Pulmonary artery endothelial cell (primary cell): ENCODE measurements at regions not wholly inside any gene's neighbourhood (a gene's known extent, or its start where the extent isn't known, plus 50 kb on each side); places are given as distances from the start of the nearest gene placed in this dataset.
"Not testable (repeated sequence)": the region's sequence is repeated elsewhere in the genome, so short reads cannot be mapped to it uniquely, and the experiment has no call there.

Experiments
- DNase-seq: peaks from one replicate; pipeline ENCODE4 v3.0.0-alpha.2; 2011; ENCODE audit warnings: low read depth, low spot score

DNA sequence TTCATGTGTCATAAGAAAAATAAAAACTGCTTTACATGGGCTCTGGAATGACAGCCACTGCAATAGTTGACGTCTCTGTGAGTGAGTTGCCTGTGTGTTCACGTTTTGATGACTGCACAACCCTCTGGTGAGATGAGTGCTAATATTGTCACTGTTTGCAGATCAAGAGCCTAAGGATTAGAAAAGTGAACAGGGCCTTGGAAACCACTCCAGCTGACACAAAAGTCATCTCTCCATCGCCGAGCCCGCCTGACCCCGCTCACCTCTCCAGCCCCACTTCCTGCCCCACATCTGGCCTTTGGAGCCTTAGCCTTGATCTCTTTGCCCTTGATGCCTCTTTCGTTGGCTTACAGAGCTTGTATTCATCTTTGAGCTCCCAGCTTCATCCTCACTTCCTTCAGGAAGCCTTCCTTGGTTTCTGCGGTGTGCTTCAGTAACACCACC lies 351.7 kb downstream of the TCERG1L start:
- no peak for DNase-seq

DNA sequence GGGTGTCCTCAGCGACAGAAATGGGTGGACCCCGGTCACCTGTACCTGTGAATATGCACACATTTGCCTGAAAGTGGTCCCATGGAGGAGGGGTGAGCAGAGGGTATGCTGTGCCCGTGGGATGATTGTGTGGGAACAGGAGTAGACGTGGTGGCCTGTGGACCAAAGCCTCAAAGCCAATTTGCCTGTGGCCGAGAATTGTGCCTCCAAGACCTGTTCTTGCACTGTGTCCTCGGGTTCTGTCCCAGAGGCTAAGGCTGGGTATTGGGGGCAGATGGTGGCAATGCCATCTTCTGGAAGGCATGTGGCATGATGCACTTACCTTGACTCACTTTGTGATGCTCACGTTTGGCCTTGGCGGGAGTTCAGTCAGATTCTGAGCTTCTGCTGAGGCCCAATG lies 351.0 kb downstream of the TCERG1L start:
- DNase-seq: no peak

DNA sequence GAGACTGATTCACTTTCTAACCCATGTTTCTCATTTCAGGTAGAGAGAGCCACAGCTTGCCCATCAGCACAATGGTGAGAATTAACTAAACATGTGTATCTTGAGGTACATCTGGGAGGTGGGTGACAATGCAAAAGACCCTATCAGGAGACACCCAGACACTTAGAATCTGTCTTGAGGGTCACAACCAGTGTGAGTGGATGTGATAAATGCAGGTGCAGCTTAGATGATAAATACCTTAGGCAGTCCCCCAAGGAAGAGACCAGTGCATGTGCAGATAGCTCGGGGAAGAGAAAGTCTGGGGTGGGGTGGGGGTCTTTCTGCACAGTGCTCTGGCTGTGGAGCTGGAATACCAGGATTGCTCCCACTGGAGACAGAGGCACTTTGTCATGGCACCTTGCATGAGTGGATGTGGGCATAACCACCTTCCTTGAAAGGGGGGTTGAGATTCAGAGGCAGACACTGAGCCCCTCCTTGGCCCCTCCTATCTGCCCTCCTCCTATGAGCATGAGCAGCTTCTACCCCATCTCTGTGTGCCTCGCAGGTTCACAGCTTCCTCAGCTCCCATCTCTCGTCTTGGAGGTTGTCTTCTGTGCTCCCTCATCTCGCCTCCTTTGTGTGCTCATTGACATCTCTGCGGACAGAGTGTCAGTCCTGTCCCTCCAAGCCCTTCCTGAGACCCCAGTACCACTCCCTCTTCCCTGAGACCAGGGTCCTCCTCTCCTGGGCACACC lies 349.8 kb downstream of the TCERG1L start:
- no peak for DNase-seq

DNA sequence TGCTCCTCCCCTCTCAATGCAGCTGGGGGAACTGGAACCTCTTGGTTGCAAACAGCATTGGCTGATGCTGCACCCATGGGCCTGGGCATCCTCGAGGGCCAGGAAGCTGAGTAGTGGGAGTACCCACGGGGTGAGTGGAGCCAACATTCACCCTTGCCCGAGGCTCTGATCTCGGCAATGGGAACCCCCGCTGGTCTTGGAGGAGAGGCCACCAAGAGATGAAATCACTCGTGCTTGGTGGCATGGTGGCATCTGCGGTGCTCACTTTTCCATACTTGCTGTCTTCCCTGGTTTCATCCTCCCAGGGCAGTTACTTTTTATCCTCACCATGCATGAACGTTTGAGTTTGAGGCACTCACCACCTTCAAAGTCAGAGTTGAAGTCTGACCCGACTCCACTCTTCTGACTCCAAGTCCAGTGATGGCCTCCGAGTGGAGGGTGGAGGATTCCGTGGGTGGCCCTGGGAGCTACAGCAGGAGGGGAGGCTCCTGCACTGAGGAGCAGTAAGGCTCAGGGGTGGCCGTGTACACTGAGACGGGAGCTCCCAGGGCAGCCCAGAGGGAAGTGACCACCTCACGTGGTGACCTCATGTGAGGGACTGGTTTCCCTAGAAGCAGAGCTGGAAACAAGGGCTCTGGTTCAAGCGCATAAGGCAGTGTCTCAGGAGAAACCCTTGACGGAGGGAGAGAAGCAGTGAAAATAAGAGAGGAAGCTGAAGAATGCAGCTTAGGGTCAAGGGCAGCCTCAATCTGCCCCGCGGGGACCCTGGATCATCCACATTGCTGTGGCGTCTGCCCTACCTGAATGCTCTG lies 349.1 kb downstream of the TCERG1L start:
- no peak for DNase-seq

DNA sequence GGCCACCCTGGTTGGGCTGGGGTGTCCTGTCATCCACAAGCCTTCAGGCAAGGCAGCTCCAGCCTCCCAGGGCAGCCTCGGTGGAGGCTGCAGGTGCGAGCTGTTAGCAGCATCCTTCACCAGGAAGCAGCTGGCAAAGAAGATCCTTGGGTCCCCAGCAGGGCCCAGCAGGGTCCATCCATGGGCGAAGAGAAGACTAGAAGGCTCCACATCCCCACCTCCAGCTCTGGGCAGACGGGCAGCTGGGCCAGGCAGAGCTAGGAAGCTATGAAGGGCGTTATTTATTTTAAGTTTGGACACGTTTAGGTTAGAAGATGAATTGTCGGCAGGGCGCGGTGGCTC lies 348.5 kb downstream of the TCERG1L start:
- no peak for DNase-seq

DNA sequence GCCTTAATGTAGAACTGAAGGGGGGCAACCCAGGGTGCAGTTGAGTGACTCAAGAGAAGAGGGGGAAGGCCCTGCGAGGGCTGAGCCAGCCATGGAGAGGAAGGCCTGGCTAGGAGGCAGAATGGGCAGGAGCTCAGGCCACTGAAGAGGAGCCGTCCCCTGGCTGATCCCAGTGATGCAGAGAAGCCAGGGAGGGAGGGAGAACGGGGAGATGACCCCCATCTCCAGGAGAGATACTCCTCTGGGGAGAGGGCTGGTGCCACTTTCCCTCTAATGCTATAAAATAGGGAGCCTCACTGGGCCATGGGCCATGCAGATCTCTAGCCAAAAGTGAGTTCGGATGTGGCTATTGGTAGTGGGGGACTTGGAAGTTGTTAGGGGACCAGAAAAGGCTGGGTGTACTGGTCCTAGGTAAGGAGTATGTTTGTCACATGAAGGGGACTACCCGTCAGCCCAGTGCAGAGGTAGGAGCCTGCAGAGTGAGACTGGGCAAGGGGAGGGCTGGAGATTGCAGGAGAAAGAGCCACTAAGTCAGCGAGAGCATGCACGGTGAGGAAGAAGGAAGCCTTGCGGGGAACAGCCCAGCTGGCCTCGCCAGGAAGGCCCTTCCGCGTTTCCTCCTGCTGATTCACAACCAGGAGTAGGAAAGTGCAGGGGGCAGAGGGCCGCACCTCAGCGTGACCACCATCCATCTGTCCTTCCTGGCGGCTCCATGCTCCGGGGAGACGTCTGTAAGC lies 347.6 kb downstream of the TCERG1L start:
- no peak for DNase-seq

DNA sequence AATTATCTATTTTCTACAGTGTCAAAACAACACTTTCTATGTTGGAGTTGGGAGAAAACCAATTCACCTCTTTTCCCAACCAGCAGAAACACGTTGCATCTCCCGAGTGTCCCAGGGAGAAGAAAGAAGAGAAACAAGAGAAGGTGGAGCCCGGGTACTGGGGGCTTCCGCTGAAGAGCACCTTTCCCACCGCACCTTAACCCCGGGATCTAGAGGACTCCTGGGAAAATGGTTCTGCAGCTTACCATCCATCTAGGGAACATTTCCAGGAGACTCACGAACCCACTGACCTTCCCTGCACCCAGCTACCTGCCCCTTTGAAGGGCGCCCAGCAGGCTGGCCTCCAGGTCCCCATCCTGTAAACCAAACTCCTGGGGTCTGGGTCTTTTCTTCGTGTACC lies 346.8 kb downstream of the TCERG1L start:
- DNase-seq: no peak

DNA sequence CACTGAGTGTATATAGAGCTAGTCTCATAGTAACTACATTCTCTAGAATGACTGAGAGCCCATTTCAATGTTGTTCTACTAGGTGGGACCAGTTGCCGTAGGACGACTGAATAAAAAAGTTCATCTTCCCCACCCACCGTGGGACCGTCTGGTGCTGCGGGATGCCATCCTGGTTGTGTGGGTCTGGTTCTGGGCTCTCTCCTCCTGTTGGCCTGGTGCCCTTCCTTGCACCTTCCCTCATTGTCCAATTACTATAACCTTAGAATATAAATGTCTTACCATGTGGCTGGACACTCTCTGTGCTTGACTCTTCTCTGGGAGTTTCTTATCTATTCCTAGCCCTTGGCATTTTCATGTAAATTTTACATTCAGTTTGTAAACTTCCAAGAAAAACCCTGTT lies 344.4 kb downstream of the TCERG1L start:
- no peak for DNase-seq

DNA sequence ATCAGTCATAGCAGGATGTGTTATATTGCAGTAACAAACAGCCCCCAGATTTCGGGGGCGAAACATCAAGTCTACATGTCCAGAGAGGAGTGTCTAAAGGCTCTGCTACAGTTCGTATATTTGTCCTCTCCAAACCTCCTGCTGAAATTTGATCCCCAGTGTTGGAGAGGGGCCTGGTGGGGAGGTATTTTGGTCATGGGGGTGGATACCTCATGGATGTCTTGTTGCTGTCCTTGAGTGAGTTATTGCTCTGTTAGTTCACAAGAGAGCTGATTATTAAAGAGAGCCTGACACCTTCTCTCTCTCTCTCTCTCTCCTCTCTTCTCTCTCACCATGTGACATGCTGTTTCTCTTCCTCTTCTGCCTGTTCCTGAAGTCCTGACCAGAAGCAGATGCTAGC lies 343.7 kb downstream of the TCERG1L start:
- DNase-seq: no peak

DNA sequence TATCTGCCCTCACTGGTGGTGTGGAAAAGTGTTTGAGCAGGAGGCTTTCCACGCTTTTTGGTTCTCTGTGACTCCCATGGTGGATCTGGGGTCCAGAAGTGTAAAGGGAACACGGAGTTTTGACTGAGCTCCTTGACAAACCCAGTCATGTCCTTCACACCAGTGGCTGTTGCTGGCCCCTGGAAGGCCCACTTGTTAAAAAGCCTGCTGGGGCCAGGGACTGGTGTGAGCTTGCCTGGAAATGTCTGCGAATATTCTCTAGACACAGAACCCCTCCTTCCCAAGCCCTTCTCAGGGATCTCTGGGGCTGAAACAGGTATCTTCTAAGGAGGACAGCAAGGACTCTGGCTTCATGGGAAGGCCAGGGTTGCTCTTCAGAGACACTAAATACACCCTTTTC lies 343.0 kb downstream of the TCERG1L start:
- DNase-seq: no peak

DNA sequence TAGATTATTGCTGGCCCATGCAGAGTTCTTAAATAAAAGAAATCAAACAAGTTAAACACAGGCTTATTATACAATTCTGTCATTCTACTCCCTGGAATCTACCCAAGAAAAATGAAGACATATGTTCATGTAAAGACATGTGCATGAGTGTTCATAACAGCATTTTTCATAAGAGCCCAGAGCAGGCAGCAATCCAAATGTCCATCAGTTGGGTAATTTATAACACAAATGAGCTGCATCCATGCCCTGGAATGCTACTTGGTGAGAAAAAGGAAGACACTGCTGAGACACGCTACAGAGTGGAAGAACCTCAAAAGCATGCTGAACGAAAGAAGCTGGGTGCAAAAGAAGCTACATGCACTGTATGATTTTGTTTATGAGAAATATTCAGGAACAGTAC lies 342.6 kb downstream of the TCERG1L start:
- DNase-seq: no peak

DNA sequence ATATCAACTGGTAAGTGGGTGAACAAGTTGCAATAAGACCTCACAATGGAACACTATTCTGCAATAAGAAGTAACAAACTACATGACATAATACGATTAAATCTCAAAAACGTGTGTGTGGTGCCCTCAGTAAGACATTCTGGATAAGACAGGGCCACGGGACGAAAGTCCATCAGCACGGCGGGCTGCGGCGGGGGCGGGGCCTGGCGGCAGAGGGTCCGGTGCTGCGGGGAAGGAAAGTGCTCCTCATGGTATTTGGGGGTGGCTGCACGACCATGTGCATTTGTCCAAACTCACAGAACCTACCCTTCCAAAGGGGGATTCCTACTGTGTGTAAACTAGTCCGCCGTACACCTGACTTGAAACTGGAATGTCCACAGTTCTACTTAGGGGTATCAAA lies 341.8 kb downstream of the TCERG1L start:
- DNase-seq: no peak

DNA sequence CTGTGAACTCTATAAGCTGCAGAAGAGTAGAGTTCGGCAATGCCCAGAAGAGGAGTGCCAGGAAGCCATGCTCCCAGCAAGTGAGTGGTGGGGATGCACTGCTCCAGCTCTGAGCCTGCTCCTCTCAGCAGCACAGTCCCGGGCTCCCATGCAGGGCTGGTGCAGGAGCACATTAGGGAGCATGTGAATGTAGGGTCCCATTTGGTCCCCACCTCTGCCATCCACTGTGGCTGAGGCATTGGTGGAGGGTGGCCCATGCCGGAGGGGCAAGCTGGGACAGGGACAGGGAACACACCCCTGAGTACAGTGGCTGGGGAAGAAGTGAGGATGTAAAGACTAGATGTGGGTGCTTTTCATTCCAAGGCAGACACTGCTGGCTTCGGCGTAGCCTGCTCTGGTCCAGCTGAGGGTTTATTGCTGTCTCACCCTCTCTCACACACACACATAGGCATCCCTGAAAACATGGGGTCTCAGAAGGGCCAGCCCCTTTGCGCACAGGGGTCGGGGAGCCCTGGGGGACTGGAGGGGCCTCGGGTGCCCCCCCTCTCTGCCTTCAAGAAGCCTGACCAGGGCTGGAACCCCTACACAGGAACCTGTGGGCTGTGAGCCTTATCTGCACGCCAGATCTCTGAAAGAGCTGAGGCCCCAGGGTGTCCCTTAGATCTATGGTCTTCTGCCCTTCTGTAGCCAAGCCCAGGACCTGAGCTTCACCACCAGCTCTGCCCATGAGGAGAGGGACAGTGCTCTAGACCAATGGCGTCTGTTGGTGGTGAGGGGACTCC lies 341.0 kb downstream of the TCERG1L start:
- DNase-seq: no peak

DNA sequence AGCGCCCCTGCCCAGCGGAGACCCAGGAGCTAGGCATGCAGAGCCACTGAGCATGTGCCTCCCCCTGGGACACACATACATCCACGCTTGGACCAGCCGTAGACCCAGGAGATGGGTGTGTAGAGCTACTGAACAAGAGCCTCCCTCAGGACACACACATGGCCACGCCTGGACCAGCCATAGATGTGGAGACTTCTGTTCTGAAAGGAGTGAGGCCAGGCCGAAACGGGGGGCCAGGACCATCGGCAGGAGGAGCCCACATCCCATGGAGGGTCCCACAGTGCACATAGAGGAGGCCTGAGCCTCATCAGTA lies 340.4 kb downstream of the TCERG1L start:
- DNase-seq: no peak

DNA sequence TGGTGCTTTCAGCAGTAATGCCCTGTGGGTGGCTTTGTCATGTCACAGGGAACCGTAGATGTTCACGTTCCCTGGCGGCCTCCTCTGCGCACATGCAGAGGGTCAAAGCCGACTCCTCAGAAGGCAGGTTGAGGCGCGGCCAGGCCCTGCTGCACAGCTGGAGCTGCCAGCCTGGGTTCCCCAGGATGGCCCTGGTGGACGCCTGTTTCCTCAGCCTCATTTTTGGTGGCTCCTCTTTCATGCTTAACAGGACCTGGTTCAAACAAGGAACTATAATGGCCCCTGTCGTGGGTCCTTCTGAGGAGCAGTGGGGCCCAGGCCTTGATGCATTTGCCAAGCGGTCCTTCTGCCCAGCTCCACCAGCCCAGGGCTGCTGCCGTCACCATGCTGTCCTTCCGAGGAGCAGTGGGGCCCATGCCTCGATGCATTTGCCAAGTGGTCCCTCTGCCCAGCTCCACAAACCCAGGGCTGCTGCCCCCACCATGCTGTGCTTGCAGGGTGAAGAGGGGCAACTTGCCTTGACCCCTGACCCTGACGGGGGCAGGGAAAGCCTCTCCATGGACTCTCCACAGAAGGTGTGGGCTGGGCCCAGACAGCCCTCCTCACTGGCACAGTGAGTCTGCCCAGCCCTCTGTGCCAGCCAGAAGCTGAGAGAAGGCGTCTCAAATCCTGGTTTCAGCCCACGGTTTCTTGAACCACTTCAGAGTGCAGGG lies 338.2 kb downstream of the TCERG1L start:
- DNase-seq: no peak

DNA sequence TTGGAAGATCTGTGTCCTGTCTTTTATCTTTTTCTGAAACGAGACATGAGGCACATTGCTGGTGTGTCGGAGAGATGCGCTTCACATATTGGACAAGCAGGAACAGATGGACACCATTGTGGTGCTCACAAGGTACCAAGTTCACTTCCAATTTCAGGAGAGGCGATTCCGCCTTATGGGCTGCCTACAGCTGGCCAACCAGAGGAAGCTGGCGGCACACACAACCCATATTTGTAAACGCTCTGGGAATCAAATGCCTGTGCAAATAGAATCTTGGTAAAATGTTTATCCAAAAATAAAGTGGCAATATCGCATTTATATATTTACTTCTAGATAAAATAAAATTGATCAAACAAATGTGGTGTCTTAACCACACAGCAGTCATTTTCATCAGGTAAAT lies 337.4 kb downstream of the TCERG1L start:
- DNase-seq: no peak

DNA sequence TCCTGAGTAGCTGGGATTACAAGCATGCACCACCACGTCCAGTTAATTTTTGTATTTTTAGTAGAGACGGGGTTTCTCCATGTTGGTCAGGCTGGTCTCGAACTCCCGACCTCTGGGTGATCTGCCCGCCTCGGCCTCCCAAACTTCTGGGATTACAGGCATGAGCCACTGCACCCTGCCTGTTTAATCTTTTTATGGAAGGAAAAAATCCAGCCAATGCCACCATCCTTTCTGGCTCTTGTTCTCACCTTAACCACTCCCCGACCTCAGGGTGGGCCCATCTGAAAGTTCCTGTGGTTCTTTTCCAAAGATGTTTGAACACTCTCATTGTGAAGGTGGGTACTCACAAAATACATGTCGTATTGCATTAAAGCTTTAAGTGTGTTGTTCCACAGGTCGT lies 336.2 kb downstream of the TCERG1L start:
- DNase-seq: not testable (repeated sequence)

DNA sequence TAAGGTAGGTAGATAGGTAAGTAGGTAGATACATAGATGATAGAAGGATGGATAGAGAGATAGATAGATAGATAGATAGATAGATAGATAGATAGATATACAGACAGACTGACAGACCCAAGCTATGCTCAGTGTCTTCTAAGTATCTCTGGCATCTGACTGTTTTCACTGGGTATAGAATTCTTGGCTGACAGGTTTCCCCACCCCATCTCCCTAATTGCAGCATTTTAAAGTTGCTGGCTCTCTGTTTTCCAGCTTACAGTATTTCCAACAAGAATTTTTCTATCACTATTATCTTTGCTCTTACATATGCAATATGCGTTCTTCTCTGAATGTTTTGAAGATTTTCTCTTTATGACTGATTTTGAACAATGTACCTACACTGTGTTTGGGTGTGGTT lies 328.7 kb downstream of the TCERG1L start:
- no peak for DNase-seq

DNA sequence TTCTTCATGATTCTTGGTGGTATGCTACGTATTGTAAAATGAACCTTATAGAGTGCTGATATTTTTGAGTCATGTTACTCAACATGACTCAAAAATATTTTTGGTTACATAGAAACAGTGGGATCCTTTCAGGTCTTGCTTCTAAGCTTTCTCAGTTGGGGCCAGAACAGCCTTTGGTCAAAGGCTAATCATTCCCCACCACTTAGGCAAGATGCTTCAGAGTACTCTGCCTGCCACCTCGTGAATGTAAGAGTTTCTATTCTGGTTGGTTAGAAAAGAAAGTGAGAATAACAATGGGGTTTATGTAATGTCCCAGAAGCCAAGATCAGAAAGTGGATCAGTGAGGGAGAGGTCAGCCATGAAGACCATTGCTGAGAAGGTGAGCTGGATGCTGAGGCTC lies 327.8 kb downstream of the TCERG1L start:
- no peak for DNase-seq

DNA sequence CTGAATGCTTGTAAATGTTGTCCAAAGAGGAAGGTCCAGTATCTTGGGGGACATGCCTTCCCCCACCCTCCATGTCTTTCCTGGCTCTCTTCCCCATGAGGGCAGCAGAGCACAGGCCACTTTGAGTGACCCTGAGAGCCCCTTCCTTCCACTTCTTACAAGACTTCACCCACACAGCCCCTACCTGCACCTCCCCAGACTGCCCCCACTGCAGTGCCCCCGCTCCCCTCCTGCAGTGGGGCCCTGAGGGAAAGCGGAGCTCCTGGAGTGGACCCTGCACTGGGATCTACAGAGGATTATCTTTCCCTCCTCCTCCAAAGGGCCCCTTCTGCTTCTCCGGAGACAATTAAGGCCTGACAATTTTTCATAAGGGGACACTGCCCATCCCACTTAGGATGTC lies 326.8 kb downstream of the TCERG1L start:
- no peak for DNase-seq

DNA sequence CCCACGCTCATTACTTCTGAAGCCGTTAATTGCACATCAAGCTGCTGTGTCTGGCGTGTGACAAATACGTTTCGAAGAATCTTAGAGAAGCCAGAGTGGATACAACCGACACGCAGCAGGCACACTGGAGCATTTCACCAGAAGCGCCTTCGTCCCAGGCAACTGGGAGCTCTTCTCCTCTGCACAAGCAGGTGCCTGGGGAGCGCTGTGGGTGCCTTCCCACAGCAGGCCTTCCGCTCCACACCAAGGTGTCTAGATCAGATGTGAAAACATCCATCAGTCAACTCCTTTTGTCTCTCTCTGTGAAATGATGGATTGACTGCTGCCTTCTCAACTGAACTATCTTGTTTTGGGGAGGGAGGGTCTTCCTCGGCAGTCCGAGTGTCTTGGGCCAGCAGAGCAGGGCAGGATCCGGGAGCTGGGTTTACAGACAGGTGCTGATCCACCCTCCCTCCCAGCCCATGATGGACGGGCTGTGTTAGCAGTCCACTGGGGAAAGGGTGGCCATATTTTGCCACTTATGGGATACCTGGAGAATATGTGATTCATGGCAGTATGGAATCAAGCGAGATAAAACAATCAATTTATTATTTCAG lies 326.3 kb downstream of the TCERG1L start:
- DNase-seq: no peak
